ENCODE measurements at regions not wholly inside any gene's neighbourhood (a gene's known extent, or its start where the extent isn't known, plus 50 kb on each side); places are given as distances from the start of the nearest gene placed in this dataset.
A peak's percentile ranks its signal among the peaks of the same experiment; 100 is the strongest.

GRCh38 chr12:75820848-75821578 lies 210.6 kb downstream of the PHLDA1 start:
- Histone ChIP-seq H3K4me3 (no peak overlapping the region), H3K27me3 (no peaks in the 10 kb centered on the region), H3K36me3 (no peaks in the 10 kb centered on the region), H3K9me3 (no peaks in the 10 kb centered on the region), H3K27ac (peak overlapping the region in 1 of 4 donors; percentile 51), H3K4me1 (no peaks in the 10 kb centered on the region)
- TF ChIP-seq POLR2A (IDR thresholded peaks at IDR 0.05): no peak
- TF ChIP-seq EP300 (IDR thresholded peaks at IDR 0.05): no peak
- TF ChIP-seq CTCF (IDR thresholded peaks at IDR 0.05): no peak
- DNase-seq (ENCODE audit: low spot score in 2 of 2): peak in 1 of 2 donors; percentile 66
- WGBS, 2 donors: 79 to 84% methylated on average over 10 of the region's 10 CpGs

DNA sequence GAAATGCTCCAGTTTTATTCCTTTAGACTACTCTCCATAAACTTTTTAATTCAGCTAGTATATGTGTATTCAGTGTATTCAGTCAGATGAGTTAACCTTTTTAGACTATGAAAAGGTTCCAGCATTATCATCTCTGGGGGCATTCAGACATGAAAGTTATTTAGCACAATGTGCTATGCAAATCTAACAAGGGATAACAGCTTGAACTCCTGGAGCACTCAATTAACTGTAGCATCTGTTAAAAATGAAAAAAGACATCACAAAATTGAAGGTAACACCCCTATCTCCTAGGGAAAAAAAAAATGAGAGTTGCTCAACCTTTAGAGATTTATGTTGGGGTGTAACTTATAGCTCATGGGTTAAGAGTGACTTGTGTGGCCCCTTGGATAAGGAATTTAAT lies 211.5 kb downstream of the PHLDA1 start:
- Histone ChIP-seq H3K36me3 (no peaks in the 10 kb centered on the region), H3K27ac (no peak overlapping the region)
- TF ChIP-seq CTCF (IDR thresholded peaks at IDR 0.05) (no peak), POLR2A (IDR thresholded peaks at IDR 0.05) (no peak), EP300 (IDR thresholded peaks at IDR 0.05) (no peak)

DNA sequence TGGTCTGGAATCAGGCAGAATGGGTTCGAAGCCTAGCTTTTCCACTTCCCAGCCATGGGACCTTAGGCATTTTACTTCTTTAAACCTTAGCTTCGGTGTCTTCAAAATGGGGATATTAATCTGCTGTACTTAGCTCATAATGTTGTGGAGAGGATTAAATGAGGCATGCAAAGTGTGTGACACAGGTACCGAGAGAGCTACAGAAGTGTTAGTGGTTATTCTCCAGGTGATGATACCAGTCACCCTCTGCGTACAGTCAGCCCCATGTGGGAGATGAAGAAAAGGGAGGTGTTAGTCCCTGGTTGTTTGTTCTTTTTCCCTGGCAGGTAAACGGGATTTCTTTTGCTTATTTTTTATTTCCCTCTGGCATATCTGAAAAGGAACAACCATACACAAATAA lies 212.1 kb downstream of the PHLDA1 start:
- Histone ChIP-seq H3K27me3 (no peaks in the 10 kb centered on the region), H3K27ac (no peak overlapping the region), H3K4me3 (no peak overlapping the region), H3K9me3 (no peaks in the 10 kb centered on the region), H3K36me3 (no peaks in the 10 kb centered on the region), H3K4me1 (peaks cover 0 to 11% (median 4%) of the 10 kb centered on the region in 4 donors)
- DNase-seq (ENCODE audit: low spot score in 2 of 2): no peak
- TF ChIP-seq POLR2A (IDR thresholded peaks at IDR 0.05) (no peak), EP300 (IDR thresholded peaks at IDR 0.05) (no peak), CTCF (IDR thresholded peaks at IDR 0.05) (no peak)
- 91 to 92% methylated on average over 5 of the region's 5 CpGs for WGBS, 2 donors

More for the DNA sequence above, 211.5 kb downstream of the PHLDA1 start:
- Histone ChIP-seq H3K4me3 (no peak overlapping the region), H3K4me1 (peaks cover 0 to 6% (median 1%) of the 10 kb centered on the region in 4 donors), H3K27me3 (no peaks in the 10 kb centered on the region), H3K9me3 (no peaks in the 10 kb centered on the region)
- DNase-seq (ENCODE audit: low spot score in 2 of 2): no peak

DNA sequence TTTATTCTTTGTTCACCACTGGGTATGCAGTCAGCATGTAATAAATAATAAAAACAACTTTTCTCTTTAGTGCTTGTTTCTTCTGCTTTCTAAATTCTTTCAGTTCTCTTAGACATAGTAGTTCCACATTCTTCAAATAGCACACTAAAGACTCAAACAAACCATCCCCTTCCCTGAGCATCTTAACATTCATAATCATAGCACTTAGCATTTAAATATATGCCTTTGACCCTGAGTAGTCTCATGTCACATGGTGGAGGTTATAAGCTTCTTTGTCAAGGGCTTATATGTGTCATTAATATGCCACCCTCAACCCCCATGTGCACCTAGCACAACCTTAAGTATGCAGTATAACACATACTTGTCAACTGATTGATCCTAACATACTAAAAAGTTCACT lies 212.7 kb downstream of the PHLDA1 start:
- H3K4me3 ChIP-seq: no peak overlapping the region
- no peak for DNase-seq (ENCODE audit: low spot score in 2 of 2)
- no peaks in the 10 kb centered on the region for H3K36me3 ChIP-seq
- H3K27me3 ChIP-seq: no peaks in the 10 kb centered on the region
- H3K27ac ChIP-seq: no peak overlapping the region
- H3K9me3 ChIP-seq: no peaks in the 10 kb centered on the region
- peaks cover 0 to 11% (median 4%) of the 10 kb centered on the region in 4 donors for H3K4me1 ChIP-seq
- TF ChIP-seq EP300 (IDR thresholded peaks at IDR 0.05) (no peak), CTCF (IDR thresholded peaks at IDR 0.05) (no peak), POLR2A (IDR thresholded peaks at IDR 0.05) (no peak)

DNA sequence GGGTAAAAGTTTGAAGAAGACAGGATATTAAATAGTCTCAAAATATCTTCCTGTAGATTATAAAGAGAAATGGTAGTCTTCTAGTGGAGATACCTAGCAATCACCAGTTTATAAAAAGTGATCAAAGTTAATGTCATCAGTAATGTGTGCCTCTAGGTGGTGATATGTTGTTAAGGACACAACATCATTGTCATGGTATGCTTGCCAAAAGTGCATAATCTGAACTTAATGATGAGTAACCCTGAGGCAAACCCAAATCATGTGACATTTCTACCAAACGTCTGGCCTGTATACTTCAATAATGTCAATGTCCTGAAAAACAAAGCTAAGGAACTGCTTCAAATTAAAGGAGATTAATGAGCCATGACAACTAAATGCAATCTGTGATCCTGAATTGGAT lies 214.7 kb downstream of the PHLDA1 start:
- Histone ChIP-seq H3K27me3 (no peaks in the 10 kb centered on the region), H3K4me3 (no peak overlapping the region), H3K36me3 (no peaks in the 10 kb centered on the region), H3K9me3 (no peaks in the 10 kb centered on the region), H3K4me1 (peaks cover 0 to 11% (median 4%) of the 10 kb centered on the region in 4 donors), H3K27ac (no peak overlapping the region)
- no peak for DNase-seq (ENCODE audit: low spot score in 2 of 2)
- 3 to 21% methylated on average over 1 of the region's 1 CpG for WGBS, 2 donors
- no peak for TF ChIP-seq CTCF (IDR thresholded peaks at IDR 0.05)
- TF ChIP-seq POLR2A (IDR thresholded peaks at IDR 0.05): no peak
- no peak for TF ChIP-seq EP300 (IDR thresholded peaks at IDR 0.05)
